HAP-1 (cell line): ENCODE measurements at regions not wholly inside any gene's neighbourhood (a gene's known extent, or its start where the extent isn't known, plus 50 kb on each side); places are given as distances from the start of the nearest gene placed in this dataset.

Experiments used
- DNase-seq, 2 experiments: peaks; one replicate each; pipeline ENCODE4 v3.0.0-alpha.2; 2016 to 2020; ENCODE audit warnings: low spot score in 2 of 2
- H3K27me3 ChIP-seq: fragments of 250-450 bp; sonication (Bioruptor Pico); 2 replicates; pipeline ENCODE4 v1.5.1; 2020; ENCODE audit warnings: low read depth, mild to moderate bottlenecking, moderate library complexity
- H3K36me3 ChIP-seq: fragments of 250-450 bp; sonication (Bioruptor Pico); replicated peaks from 2 replicates; pipeline ENCODE4 v1.5.1; 2020; ENCODE audit warnings: mild to moderate bottlenecking
- H3K4me1 ChIP-seq: fragments of 250-450 bp; sonication (Bioruptor Pico); 2 replicates; pipeline ENCODE4 v1.5.1; 2020; ENCODE audit warnings: mild to moderate bottlenecking
- H3K4me3 ChIP-seq: fragments of 250-450 bp; sonication (Bioruptor Pico); 2 replicates; pipeline ENCODE4 v1.5.1; 2020; ENCODE audit warnings: mild to moderate bottlenecking, moderate library complexity
- H3K9me3 ChIP-seq: fragments of 250-450 bp; sonication (Bioruptor Pico); 2 replicates; pipeline ENCODE4 v1.5.1; 2020; ENCODE audit warnings: mild to moderate bottlenecking, moderate library complexity
- in situ Hi-C: fragments of 300-500 bp; cut with MboI; formaldehyde crosslinking; loops from 3 replicates; pipeline ENCODE4 v1.14.3; 2020; ENCODE audit warnings: low sequenced_read_pairs, inconsistent platforms, mixed read lengths

GRCh38 chr16:60739737-60740683 is 1296.2 kb downstream of the CDH8 start:
- in situ Hi-C loops = no loop called here
- Histone ChIP-seq H3K4me1 (no peaks in the 10 kb centered on the region), H3K9me3 (no peaks in the 10 kb centered on the region), H3K27me3 (no peaks in the 10 kb centered on the region), H3K4me3 (no peak overlapping the region), H3K36me3 (no peaks in the 10 kb centered on the region)
- DNase-seq = no peak

GRCh38 chr16:60731329-60732050 is 1304.7 kb downstream of the CDH8 start:
- in situ Hi-C loops = no loop called here
- Histone ChIP-seq H3K36me3 (no peaks in the 10 kb centered on the region), H3K4me1 (no peaks in the 10 kb centered on the region), H3K9me3 (no peaks in the 10 kb centered on the region), H3K4me3 (no peak overlapping the region), H3K27me3 (no peaks in the 10 kb centered on the region)
- DNase-seq = no peak

- in situ Hi-C loops = no loop called here
- Histone ChIP-seq H3K4me1 (no peaks in the 10 kb centered on the region), H3K27me3 (no peaks in the 10 kb centered on the region), H3K9me3 (no peaks in the 10 kb centered on the region), H3K36me3 (no peaks in the 10 kb centered on the region), H3K4me3 (no peak overlapping the region)
- no peak for DNase-seq
Observed at GRCh38 chr16:60729051-60729450, 1307.2 kb downstream of the CDH8 start.

- Histone ChIP-seq H3K9me3 (no peaks in the 10 kb centered on the region), H3K4me1 (no peaks in the 10 kb centered on the region), H3K27me3 (no peaks in the 10 kb centered on the region), H3K4me3 (no peak overlapping the region), H3K36me3 (no peaks in the 10 kb centered on the region)
- in situ Hi-C loops = no loop called here
- DNase-seq = no peak
Observed at GRCh38 chr16:60727851-60728250, 1308.4 kb downstream of the CDH8 start.

- Histone ChIP-seq H3K36me3 (no peaks in the 10 kb centered on the region), H3K27me3 (no peaks in the 10 kb centered on the region), H3K4me1 (no peaks in the 10 kb centered on the region), H3K9me3 (no peaks in the 10 kb centered on the region), H3K4me3 (no peak overlapping the region)
- no peak for DNase-seq
- in situ Hi-C loops = no loop called here
Observed at GRCh38 chr16:60720060-60720459, 1316.2 kb downstream of the CDH8 start.

GRCh38 chr16:60717808-60718207 is 1318.4 kb downstream of the CDH8 start:
- Histone ChIP-seq H3K27me3 (no peaks in the 10 kb centered on the region), H3K4me3 (no peak overlapping the region), H3K36me3 (no peaks in the 10 kb centered on the region), H3K4me1 (no peaks in the 10 kb centered on the region), H3K9me3 (no peaks in the 10 kb centered on the region)
- in situ Hi-C loops = no loop called here
- DNase-seq = no peak

GRCh38 chr16:60712144-60712543 is 1324.1 kb downstream of the CDH8 start:
- Histone ChIP-seq H3K4me3 (no peak overlapping the region), H3K27me3 (no peaks in the 10 kb centered on the region), H3K4me1 (no peaks in the 10 kb centered on the region), H3K9me3 (no peaks in the 10 kb centered on the region), H3K36me3 (no peaks in the 10 kb centered on the region)
- in situ Hi-C loops = no loop called here
- no peak for DNase-seq

- H3K27me3 ChIP-seq = no peaks in the 10 kb centered on the region
- no peak overlapping the region for H3K4me3 ChIP-seq
- H3K9me3 ChIP-seq = no peaks in the 10 kb centered on the region
- in situ Hi-C loops = no loop called here
- H3K36me3 ChIP-seq = no peaks in the 10 kb centered on the region
- no peak for DNase-seq
- H3K4me1 ChIP-seq = no peaks in the 10 kb centered on the region
Observed at GRCh38 chr16:60704726-60705125, 1331.5 kb downstream of the CDH8 start.

GRCh38 chr16:60703096-60703495 is 1333.1 kb downstream of the CDH8 start:
- H3K36me3 ChIP-seq = no peaks in the 10 kb centered on the region
- H3K4me3 ChIP-seq = no peak overlapping the region
- no peaks in the 10 kb centered on the region for H3K27me3 ChIP-seq
- no peak for DNase-seq
- no peaks in the 10 kb centered on the region for H3K4me1 ChIP-seq
- in situ Hi-C loops = no loop called here
- no peaks in the 10 kb centered on the region for H3K9me3 ChIP-seq

GRCh38 chr16:60686824-60687223 is 1349.4 kb downstream of the CDH8 start:
- Histone ChIP-seq H3K4me3 (no peak overlapping the region), H3K27me3 (no peaks in the 10 kb centered on the region), H3K4me1 (no peaks in the 10 kb centered on the region), H3K36me3 (no peaks in the 10 kb centered on the region), H3K9me3 (no peaks in the 10 kb centered on the region)
- DNase-seq = no peak
- in situ Hi-C loops = no loop called here

GRCh38 chr16:60684002-60684401 is 1352.2 kb downstream of the CDH8 start:
- DNase-seq = no peak
- in situ Hi-C loops = no loop called here

GRCh38 chr16:60682219-60682618 is 1354.0 kb downstream of the CDH8 start:
- no peak overlapping the region for H3K4me3 ChIP-seq
- no peak for DNase-seq
- in situ Hi-C loops = no loop called here
- H3K36me3 ChIP-seq = no peaks in the 10 kb centered on the region
- H3K27me3 ChIP-seq = no peaks in the 10 kb centered on the region
- no peaks in the 10 kb centered on the region for H3K4me1 ChIP-seq
- no peaks in the 10 kb centered on the region for H3K9me3 ChIP-seq

More at GRCh38 chr16:60684002-60684401, 1352.2 kb downstream of the CDH8 start:
- Histone ChIP-seq H3K4me3 (no peak overlapping the region), H3K36me3 (no peaks in the 10 kb centered on the region), H3K4me1 (no peaks in the 10 kb centered on the region), H3K9me3 (no peaks in the 10 kb centered on the region), H3K27me3 (no peaks in the 10 kb centered on the region)

- no peak overlapping the region for H3K4me3 ChIP-seq
- no peak for DNase-seq
- in situ Hi-C loops = no loop called here
- no peaks in the 10 kb centered on the region for H3K27me3 ChIP-seq
- no peaks in the 10 kb centered on the region for H3K9me3 ChIP-seq
- no peaks in the 10 kb centered on the region for H3K36me3 ChIP-seq
- H3K4me1 ChIP-seq = no peaks in the 10 kb centered on the region
Observed at GRCh38 chr16:60681043-60681442, 1355.2 kb downstream of the CDH8 start.

- no peak overlapping the region for H3K4me3 ChIP-seq
- no peaks in the 10 kb centered on the region for H3K9me3 ChIP-seq
- no peaks in the 10 kb centered on the region for H3K27me3 ChIP-seq
- DNase-seq = no peak
- in situ Hi-C loops = no loop called here
- H3K36me3 ChIP-seq = no peaks in the 10 kb centered on the region
- no peaks in the 10 kb centered on the region for H3K4me1 ChIP-seq
Observed at GRCh38 chr16:60675022-60675421, 1361.2 kb downstream of the CDH8 start.
